GM06990 (cell line): ENCODE measurements at regions not wholly inside any gene's neighbourhood (a gene's known extent, or its start where the extent isn't known, plus 50 kb on each side); places are given as distances from the start of the nearest gene placed in this dataset.

ENCODE experiments used
- DNase-seq: peaks from one replicate; pipeline ENCODE4 v3.0.0-alpha.2; 2011; ENCODE audit not compliant: insufficient read length; ENCODE audit errors: extremely low read depth
- H3K27me3 ChIP-seq: replicated peaks from 2 replicates; pipeline ENCODE4 v1.6.0; 2011; ENCODE audit warnings: low read length; ENCODE audit not compliant: control insufficient read depth, insufficient read depth
- H3K36me3 ChIP-seq: 2 replicates; pipeline ENCODE4 v1.5.1; 2011; ENCODE audit warnings: low read length; ENCODE audit not compliant: control insufficient read depth, insufficient read depth
- H3K4me3 ChIP-seq: replicated peaks from 2 replicates; pipeline ENCODE4 v1.5.1; 2011; ENCODE audit warnings: low read depth, mild to moderate bottlenecking, control low read depth, low read length
- CTCF ChIP-seq: IDR thresholded peaks from 2 replicates; pipeline ENCODE4 v1.5.1; 2011; ENCODE audit warnings: low read length, control low read depth, mild to moderate bottlenecking, inconsistent platforms; ENCODE audit not compliant: insufficient read depth, poor library complexity, severe bottlenecking

- TF ChIP-seq CTCF, result no peak
Measured at GRCh38 chr5:61783481-61783880, 451.4 kb downstream of the ZSWIM6 start.

GRCh38 chr5:61784341-61784740, 452.3 kb downstream of the ZSWIM6 start:
- no peaks in the 10 kb centered on the region for H3K36me3 ChIP-seq
- H3K4me3 ChIP-seq, result no peak overlapping the region
- DNase-seq, result no peak
- no peak for TF ChIP-seq CTCF
- 0 out of 2 replicates have a peak, but pooled peaks cover 1% of the 10 kb centered on the region for H3K27me3 ChIP-seq

More at GRCh38 chr5:61783481-61783880, 451.4 kb downstream of the ZSWIM6 start:
- no peak overlapping the region for H3K4me3 ChIP-seq
- no peaks in the 10 kb centered on the region for H3K36me3 ChIP-seq
- no peak for DNase-seq
- H3K27me3 ChIP-seq, result 0 out of 2 replicates have a peak, but pooled peaks cover 1% of the 10 kb centered on the region

- Histone ChIP-seq H3K36me3 (no peaks in the 10 kb centered on the region), H3K4me3 (no peak overlapping the region), H3K27me3 (0 out of 2 replicates have a peak, but pooled peaks cover 1% of the 10 kb centered on the region)
- no peak for TF ChIP-seq CTCF
- no peak for DNase-seq
Measured at GRCh38 chr5:61788548-61788947, 456.5 kb downstream of the ZSWIM6 start.

GRCh38 chr5:61790007-61790406, 457.9 kb downstream of the ZSWIM6 start:
- no peak for TF ChIP-seq CTCF
- 0 out of 2 replicates have a peak, but pooled peaks cover 1% of the 10 kb centered on the region for H3K27me3 ChIP-seq
- DNase-seq, result no peak
- H3K36me3 ChIP-seq, result no peaks in the 10 kb centered on the region
- no peak overlapping the region for H3K4me3 ChIP-seq

GRCh38 chr5:61790678-61791077, 458.6 kb downstream of the ZSWIM6 start:
- Histone ChIP-seq H3K27me3 (0 out of 2 replicates have a peak, but pooled peaks cover 1% of the 10 kb centered on the region), H3K4me3 (no peak overlapping the region), H3K36me3 (no peaks in the 10 kb centered on the region)
- peak; percentile 9 for DNase-seq
- no peak for TF ChIP-seq CTCF

GRCh38 chr5:61796773-61797172, 464.7 kb downstream of the ZSWIM6 start:
- H3K27me3 ChIP-seq, result peaks cover 1% of the 10 kb centered on the region; the same call in 1 of the 2 replicates
- no peaks in the 10 kb centered on the region for H3K36me3 ChIP-seq
- TF ChIP-seq CTCF, result no peak
- no peak for DNase-seq
- no peak overlapping the region for H3K4me3 ChIP-seq
